Endothelial cell of umbilical vein (primary cell): ENCODE measurements at regions not wholly inside any gene's neighbourhood (a gene's known extent, or its start where the extent isn't known, plus 50 kb on each side); places are given as distances from the start of the nearest gene placed in this dataset.

ENCODE experiments used
- CTCF ChIP-seq, 2 donors: IDR thresholded peaks; 1 replicate in 1 of 2; 2 replicates in 1 of 2; pipeline ENCODE4 v1.5.1; 2011; ENCODE audit warnings: low read length in 2 of 2, mild to moderate bottlenecking in 2 of 2, moderate library complexity in 2 of 2, control low read depth in 1 of 2, inconsistent platforms in 1 of 2, low read depth in 1 of 2; ENCODE audit not compliant: insufficient read depth in 1 of 2; ENCODE audit errors: extremely low read depth in 1 of 2
- POLR2AphosphoS5 ChIP-seq: IDR thresholded peaks from 2 replicates; pipeline ENCODE4 v1.6.1; 2012; ENCODE audit warnings: low read depth, mild to moderate bottlenecking, control low read depth, low read length, moderate library complexity; ENCODE audit not compliant: insufficient read depth

GRCh38 chr13:90032841-90033493 lies 1314.5 kb upstream of the MIR17HG start:
- TF ChIP-seq CTCF (IDR thresholded peaks at IDR 0.05; ENCODE audit: extremely low read depth in 1 of 2, insufficient read depth in 1 of 2, low read depth in 1 of 2, low read length in 2 of 2) = no peak
- no peak for TF ChIP-seq POLR2AphosphoS5
